ENCODE measurements at regions not wholly inside any gene's neighbourhood (a gene's known extent, or its start where the extent isn't known, plus 50 kb on each side); places are given as distances from the start of the nearest gene placed in this dataset.

GRCh38 chr3:141418751-141419150 lies 50.4 kb downstream of the ZBTB38 start:
- DNase-seq, result no peak

GRCh38 chr3:141419946-141420345 lies 51.6 kb downstream of the ZBTB38 start:
- no peak for DNase-seq

- no peak for DNase-seq
These were observed 52.9 kb downstream of the ZBTB38 start for GRCh38 chr3:141421186-141421585.

- DNase-seq, result no peak
These were observed 53.5 kb downstream of the ZBTB38 start for GRCh38 chr3:141421639-141422319.

- no peak for DNase-seq
These were observed 54.8 kb downstream of the ZBTB38 start for GRCh38 chr3:141422961-141423582.

GRCh38 chr3:141425523-141426233 lies 57.4 kb downstream of the ZBTB38 start:
- DNase-seq, result peak; percentile 25

GRCh38 chr3:141426404-141427034 lies 58.2 kb downstream of the ZBTB38 start:
- no peak for DNase-seq

DNA sequence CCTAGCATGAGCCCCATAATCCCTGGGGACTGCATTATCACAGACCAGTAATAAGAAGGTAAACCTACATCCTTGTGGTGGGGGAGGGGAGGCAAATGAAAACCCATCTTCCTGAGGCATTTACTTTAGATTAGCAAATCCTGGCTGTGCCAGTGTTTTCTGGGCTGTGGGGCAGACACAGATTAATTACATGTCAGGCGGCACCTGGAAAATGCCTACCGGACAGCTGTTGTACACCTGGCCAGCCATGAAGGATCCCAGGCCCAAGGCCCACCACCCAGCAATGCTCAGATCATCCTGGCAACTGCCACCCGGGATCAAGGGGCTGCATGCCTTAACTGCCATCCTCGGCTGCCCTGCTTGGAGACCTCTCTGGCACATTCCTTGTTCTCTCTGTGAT lies 59.1 kb upstream of the RASA2 start:
- DNase-seq, result no peak

DNA sequence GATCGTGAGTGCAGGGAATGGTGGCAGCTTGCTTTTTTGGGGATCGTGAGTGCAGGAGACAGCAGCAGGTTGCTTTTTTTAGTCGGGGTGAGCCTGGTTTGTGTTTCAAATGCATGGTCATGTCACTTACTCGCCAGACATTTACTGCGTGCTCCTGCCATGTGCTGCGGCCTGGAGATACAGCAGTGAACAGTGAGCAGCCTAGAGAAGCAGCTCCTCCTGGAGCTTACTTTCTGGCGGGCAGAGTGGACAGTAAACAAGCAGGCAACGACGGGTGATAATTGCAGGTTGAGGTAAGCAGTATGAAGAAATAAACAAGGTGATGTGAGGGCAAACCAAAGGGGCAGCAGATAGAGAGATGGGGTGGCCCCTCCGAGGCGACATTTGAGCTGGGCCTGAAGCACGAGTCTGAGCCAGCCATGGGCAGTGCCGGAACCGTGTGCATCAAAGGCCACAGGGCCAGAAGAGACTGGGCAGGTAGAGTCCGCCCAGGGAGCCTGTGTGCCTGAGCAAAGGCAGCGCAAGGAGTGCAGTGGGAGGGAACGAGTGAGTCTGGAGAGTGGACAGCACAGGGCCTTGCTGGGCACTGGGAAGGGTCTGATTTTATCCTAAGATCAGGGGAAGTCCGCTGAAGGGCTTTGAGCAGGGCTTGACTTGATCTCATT lies 57.3 kb upstream of the RASA2 start:
- no peak for DNase-seq

DNA sequence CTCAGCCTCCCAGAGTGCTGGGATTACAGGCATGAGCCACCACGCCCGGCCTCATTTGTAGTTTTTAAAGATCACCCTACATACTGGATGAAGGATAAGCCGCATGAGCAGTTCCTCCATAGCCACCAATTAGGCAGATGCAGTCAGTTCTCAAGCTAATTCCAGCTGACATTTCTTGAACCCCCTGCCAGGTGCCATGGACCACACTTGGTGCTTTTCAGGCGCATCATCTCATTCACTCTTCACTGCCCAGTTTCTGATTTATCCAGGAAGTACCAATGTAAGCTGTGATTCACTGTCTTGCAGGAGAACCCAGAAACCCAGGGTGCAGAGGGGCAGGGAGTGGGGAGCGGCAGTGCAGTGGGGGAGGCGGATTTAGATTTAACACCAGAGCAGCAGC lies 56.5 kb upstream of the RASA2 start:
- no peak for DNase-seq

- DNase-seq, result no peak
These were observed 55.1 kb upstream of the RASA2 start for GRCh38 chr3:141431411-141432378.

DNA sequence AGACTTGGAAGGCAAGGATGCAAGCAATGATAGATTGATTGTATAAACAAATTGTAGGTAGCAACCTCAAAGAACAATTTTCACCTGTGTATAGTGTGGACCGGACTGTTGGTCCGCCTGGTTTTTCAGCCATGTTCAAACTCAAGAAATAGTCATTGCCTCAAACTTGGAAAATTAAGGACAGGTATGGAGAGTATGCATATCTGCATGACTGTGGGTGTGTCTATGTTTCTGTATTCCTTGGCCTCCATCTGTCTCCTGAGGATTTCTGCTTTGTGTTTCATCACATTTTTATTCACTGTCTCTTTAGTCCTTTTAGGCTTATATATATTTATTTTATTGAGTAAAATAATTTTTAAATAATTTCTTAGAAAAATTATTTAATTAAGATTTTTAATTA lies 53.9 kb upstream of the RASA2 start:
- no peak for DNase-seq

GRCh38 chr3:141434255-141434654 lies 52.6 kb upstream of the RASA2 start:
- no peak for DNase-seq

DNA sequence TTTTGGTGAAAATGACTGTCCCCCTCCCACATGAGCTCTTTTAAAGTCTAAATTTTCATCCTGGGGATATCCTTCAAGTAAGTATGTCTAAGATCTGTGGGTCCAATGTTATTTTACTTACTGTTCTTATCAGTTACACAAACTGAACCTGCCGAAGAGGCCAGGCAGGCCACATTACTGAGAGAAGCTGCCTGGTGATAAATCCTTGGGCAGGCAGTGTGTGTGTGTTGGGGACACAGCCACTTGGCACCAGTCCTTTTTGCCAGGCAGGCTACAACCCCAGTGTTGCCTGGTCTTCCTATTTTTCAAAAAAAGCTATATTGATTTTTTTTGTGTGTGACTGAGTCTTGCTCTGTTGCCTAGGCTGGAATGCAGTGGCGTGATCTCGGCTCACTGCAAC lies 50.6 kb upstream of the RASA2 start:
- no peak for DNase-seq

Measured in activated CD4-positive, alpha-beta T cell treated with anti-CD3 and anti-CD28 coated beads for 48 hours (primary cell).